Esophagus muscularis mucosa (tissue), 4 donors: ENCODE measurements at regions not wholly inside any gene's neighbourhood (a gene's known extent, or its start where the extent isn't known, plus 50 kb on each side); places are given as distances from the start of the nearest gene placed in this dataset.

ENCODE experiments used
- EP300 ChIP-seq: sonication (generic); formaldehyde crosslinking; IDR thresholded peaks from one replicate; pipeline ENCODE4 v1.6.1; 2017; ENCODE audit warnings: antibody characterized with exemption
- POLR2A ChIP-seq: fragments of 450-650 bp; IDR thresholded peaks from one replicate; pipeline ENCODE4 v1.6.1; 2017; ENCODE audit warnings: antibody characterized with exemption, moderate library complexity, mild to moderate bottlenecking, low read depth
- POLR2AphosphoS5 ChIP-seq, 2 donors: sonication (generic); formaldehyde crosslinking; IDR thresholded peaks; one replicate each; pipeline ENCODE4 v1.6.1; 2017; ENCODE audit warnings: antibody characterized with exemption in 2 of 2
- TF ChIP-seq, protein P1 (sequence below), 3 experiments: fragments of 200-600 bp in 2 of 3; fragments of 450-650 bp in 1 of 3; sonication (generic) in 2 of 3; IDR thresholded peaks; one replicate each; pipeline ENCODE4 v1.5.1; 2017 to 2019; ENCODE audit warnings: antibody characterized with exemption in 3 of 3, mild to moderate bottlenecking in 2 of 3, moderate library complexity in 1 of 3

DNA sequence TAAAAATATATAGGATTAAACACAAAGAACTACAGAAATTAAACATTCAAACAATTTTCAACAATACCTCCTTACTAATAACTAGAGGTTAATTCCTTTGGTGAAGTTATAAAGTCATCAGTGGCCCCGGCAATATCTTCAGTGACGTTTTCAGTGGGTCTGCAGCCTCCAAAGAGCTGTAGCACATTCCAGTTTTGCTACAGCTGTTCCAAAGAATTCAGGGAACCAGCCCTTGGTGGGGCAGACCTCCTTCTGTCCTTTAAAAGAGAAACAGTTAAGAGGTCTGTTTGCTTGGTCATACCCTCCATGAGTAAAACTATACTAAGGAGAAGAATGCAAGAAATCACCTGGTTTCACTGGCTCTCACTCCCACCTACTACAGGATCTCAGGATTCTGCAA lies 99.2 kb upstream of the ZDHHC17 start:
- TF ChIP-seq POLR2AphosphoS5 (IDR thresholded peaks at IDR 0.05) (no peak), POLR2A (no peak), EP300 (no peak)
- TF ChIP-seq, protein P1, sequence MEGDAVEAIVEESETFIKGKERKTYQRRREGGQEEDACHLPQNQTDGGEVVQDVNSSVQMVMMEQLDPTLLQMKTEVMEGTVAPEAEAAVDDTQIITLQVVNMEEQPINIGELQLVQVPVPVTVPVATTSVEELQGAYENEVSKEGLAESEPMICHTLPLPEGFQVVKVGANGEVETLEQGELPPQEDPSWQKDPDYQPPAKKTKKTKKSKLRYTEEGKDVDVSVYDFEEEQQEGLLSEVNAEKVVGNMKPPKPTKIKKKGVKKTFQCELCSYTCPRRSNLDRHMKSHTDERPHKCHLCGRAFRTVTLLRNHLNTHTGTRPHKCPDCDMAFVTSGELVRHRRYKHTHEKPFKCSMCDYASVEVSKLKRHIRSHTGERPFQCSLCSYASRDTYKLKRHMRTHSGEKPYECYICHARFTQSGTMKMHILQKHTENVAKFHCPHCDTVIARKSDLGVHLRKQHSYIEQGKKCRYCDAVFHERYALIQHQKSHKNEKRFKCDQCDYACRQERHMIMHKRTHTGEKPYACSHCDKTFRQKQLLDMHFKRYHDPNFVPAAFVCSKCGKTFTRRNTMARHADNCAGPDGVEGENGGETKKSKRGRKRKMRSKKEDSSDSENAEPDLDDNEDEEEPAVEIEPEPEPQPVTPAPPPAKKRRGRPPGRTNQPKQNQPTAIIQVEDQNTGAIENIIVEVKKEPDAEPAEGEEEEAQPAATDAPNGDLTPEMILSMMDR (IDR thresholded peaks at IDR 0.05), result no peak
